ENCODE measurements at regions not wholly inside any gene's neighbourhood (a gene's known extent, or its start where the extent isn't known, plus 50 kb on each side); places are given as distances from the start of the nearest gene placed in this dataset.

DNA sequence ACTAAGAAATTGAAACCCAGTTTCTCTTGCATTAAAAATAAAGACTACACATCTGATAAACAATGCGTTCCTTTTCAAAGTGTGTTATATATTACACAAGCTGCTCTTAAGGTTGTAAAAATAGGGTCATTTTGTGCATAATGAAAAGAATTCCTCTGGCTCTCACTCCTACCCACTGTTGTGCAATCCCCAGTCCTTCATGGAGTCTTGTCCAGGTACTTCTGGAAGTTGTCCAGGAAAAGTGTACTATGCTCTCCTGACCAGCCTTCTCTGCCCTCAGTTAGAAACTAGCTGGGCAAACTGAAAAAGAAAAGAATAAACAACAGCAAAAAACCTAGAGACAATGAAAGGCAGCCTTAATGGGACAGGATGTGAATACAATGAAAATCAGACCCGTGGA lies 345.5 kb upstream of the PAPPA start:
- H3K27me3 ChIP-seq (ENCODE audit: insufficient read depth): no peaks in the 10 kb centered on the region
- CTCF ChIA-PET: no interaction called here
- H2AFZ ChIP-seq (ENCODE audit: low read depth): no peak overlapping the region
- no peaks in the 10 kb centered on the region for H3K4me1 ChIP-seq (ENCODE audit: control insufficient read depth in 1 of 2, insufficient read depth in 2 of 2, low read depth in 1 of 2, low read length in 1 of 2)
- H3K4me3 ChIP-seq (ENCODE audit: low read depth in 2 of 2, low read length in 1 of 2): no peak overlapping the region
- no peaks in the 10 kb centered on the region for H3K79me2 ChIP-seq (ENCODE audit: insufficient read depth)
- no peak overlapping the region for H3K4me2 ChIP-seq
- 94% methylated on average over 2 of the region's 2 CpGs for WGBS (ENCODE audit: low lambda C conversion rate)
- no peaks in the 10 kb centered on the region for H3K9me2 ChIP-seq
- no peak for DNase-seq
- H3F3A ChIP-seq (replicated peaks; ENCODE audit: insufficient read depth): peaks cover 5% of the 10 kb centered on the region
- no peak overlapping the region for H3K27ac ChIP-seq (ENCODE audit: low read depth in 2 of 2, low read length in 1 of 2)
- no peaks in the 10 kb centered on the region for H4K20me1 ChIP-seq (ENCODE audit: insufficient read depth)
- H3K36me3 ChIP-seq (replicated peaks in 1 of 2; ENCODE audit: control insufficient read depth in 1 of 2, insufficient read depth in 2 of 2, low read length in 1 of 2): no peaks in the 10 kb centered on the region
- no peaks in the 10 kb centered on the region for H3K9me3 ChIP-seq
- TF ChIP-seq FOXM1 (IDR thresholded peaks at IDR 0.05; ENCODE audit: low read depth) (no peak), RXRA (IDR thresholded peaks at IDR 0.05; ENCODE audit: borderline replicate concordance, low read depth) (no peak), EZH2phosphoT487 (IDR thresholded peaks at IDR 0.05; ENCODE audit: borderline replicate concordance, low read depth) (no peak), SIN3A (IDR thresholded peaks at IDR 0.05; ENCODE audit: borderline replicate concordance, low read depth, low read length) (no peak), NFIC (IDR thresholded peaks at IDR 0.05; ENCODE audit: borderline replicate concordance) (no peak), POLR2AphosphoS5 (IDR thresholded peaks at IDR 0.05; ENCODE audit: low read depth, low read length) (no peak), TEAD4 (IDR thresholded peaks at IDR 0.05; ENCODE audit: borderline replicate concordance, insufficient read depth) (no peak), FOXJ3 (CRISPR knock-in tag; IDR thresholded peaks at IDR 0.05) (no peak), CHD2 (IDR thresholded peaks at IDR 0.05; ENCODE audit: low read length, partially characterized antibody) (no peak), GABPA (IDR thresholded peaks at IDR 0.05; ENCODE audit: low read depth) (no peak), MEF2A (IDR thresholded peaks at IDR 0.05; ENCODE audit: borderline replicate concordance, low read depth) (no peak), ELF1 (IDR thresholded peaks at IDR 0.05) (no peak), TAF1 (IDR thresholded peaks at IDR 0.05; ENCODE audit: borderline replicate concordance, low read depth, low read length) (no peak), SMC3 (IDR thresholded peaks at IDR 0.05; ENCODE audit: low read depth, low read length) (no peak)
- TF ChIP-seq, protein P1, sequence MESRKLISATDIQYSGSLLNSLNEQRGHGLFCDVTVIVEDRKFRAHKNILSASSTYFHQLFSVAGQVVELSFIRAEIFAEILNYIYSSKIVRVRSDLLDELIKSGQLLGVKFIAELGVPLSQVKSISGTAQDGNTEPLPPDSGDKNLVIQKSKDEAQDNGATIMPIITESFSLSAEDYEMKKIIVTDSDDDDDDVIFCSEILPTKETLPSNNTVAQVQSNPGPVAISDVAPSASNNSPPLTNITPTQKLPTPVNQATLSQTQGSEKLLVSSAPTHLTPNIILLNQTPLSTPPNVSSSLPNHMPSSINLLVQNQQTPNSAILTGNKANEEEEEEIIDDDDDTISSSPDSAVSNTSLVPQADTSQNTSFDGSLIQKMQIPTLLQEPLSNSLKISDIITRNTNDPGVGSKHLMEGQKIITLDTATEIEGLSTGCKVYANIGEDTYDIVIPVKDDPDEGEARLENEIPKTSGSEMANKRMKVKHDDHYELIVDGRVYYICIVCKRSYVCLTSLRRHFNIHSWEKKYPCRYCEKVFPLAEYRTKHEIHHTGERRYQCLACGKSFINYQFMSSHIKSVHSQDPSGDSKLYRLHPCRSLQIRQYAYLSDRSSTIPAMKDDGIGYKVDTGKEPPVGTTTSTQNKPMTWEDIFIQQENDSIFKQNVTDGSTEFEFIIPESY (IDR thresholded peaks at IDR 0.05; ENCODE audit: borderline replicate concordance, low read depth): no peak
- TF ChIP-seq, protein P2, sequence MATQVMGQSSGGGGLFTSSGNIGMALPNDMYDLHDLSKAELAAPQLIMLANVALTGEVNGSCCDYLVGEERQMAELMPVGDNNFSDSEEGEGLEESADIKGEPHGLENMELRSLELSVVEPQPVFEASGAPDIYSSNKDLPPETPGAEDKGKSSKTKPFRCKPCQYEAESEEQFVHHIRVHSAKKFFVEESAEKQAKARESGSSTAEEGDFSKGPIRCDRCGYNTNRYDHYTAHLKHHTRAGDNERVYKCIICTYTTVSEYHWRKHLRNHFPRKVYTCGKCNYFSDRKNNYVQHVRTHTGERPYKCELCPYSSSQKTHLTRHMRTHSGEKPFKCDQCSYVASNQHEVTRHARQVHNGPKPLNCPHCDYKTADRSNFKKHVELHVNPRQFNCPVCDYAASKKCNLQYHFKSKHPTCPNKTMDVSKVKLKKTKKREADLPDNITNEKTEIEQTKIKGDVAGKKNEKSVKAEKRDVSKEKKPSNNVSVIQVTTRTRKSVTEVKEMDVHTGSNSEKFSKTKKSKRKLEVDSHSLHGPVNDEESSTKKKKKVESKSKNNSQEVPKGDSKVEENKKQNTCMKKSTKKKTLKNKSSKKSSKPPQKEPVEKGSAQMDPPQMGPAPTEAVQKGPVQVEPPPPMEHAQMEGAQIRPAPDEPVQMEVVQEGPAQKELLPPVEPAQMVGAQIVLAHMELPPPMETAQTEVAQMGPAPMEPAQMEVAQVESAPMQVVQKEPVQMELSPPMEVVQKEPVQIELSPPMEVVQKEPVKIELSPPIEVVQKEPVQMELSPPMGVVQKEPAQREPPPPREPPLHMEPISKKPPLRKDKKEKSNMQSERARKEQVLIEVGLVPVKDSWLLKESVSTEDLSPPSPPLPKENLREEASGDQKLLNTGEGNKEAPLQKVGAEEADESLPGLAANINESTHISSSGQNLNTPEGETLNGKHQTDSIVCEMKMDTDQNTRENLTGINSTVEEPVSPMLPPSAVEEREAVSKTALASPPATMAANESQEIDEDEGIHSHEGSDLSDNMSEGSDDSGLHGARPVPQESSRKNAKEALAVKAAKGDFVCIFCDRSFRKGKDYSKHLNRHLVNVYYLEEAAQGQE (IDR thresholded peaks at IDR 0.05; ENCODE audit: low read depth, low read length): no peak
- no peak overlapping the region for H3K9ac ChIP-seq
- POLR2A ChIA-PET: no interaction called here

Data from SK-N-SH (cell line).